ENCODE measurements at regions not wholly inside any gene's neighbourhood (a gene's known extent, or its start where the extent isn't known, plus 50 kb on each side); places are given as distances from the start of the nearest gene placed in this dataset.

GRCh38 chr7:38127216-38128207 lies 50.5 kb upstream of the STARD3NL start:
- Histone ChIP-seq H3K27me3 (ENCODE audit: control insufficient read depth, insufficient read depth, low read length) (no peaks in the 10 kb centered on the region), H3K4me1 (ENCODE audit: control insufficient read depth, insufficient read depth, low read length) (no peaks in the 10 kb centered on the region), H3K9me3 (ENCODE audit: control insufficient read depth, low read depth, low read length) (no peaks in the 10 kb centered on the region), H3K36me3 (ENCODE audit: control insufficient read depth, insufficient read depth, low read length) (no peaks in the 10 kb centered on the region), H3K4me3 (ENCODE audit: low read length) (no peak overlapping the region), H3K27ac (ENCODE audit: low read length) (no peak overlapping the region)
- no peak for DNase-seq
- WGBS (ENCODE audit: insufficient coverage, low lambda C conversion rate), result 60% methylated on average over 2 of the region's 7 CpGs

Measured in large intestine (tissue), 3 donors.